GM18517 (cell line): ENCODE measurements at regions not wholly inside any gene's neighbourhood (a gene's known extent, or its start where the extent isn't known, plus 50 kb on each side); places are given as distances from the start of the nearest gene placed in this dataset.
"Not testable (repeated sequence)": the region's sequence is repeated elsewhere in the genome, so short reads cannot be mapped to it uniquely, and the experiment has no call there.

ENCODE experiments used
- ATAC-seq: cut with Tn5 transposase; IDR thresholded peaks from one replicate; pipeline ENCODE4 v1.9.1; 2021; ENCODE audit warnings: mild to moderate bottlenecking, moderate library complexity; ENCODE audit not compliant: unreplicated experiment

DNA sequence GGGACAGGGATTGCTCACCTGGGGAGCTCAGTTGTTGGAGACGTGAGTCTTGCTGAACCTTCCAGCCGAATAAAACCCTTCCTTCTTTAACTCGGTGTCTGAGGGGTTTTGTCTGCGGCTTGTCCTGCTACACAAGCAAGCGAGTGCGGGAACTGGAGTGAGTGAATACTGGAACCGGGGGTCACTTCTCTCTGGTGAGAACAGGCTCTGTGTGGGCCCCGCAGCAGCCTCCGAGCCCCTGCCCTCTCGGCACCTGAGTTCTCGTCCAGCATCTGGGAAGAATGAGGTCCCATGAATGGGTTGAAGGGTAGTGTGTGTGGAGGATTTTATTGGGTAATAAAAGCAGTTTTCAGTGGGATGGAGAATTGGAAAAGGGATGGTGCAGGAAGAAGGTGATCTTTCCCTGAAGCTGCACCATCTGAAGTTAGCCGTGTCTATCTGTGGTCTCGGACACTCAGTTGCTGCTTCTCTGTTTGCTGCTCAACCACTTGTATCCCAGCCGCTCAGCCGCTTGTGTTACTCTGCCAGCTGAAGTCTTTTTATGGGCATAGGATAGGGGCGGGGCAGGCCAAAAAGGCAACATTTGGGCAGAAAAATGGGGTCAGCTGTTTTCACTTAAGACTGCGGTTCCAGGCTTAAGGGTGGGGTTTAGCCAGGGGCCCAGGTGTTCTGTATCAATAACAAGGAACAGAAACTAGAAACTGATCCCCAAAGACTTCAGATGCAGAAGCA, 450.6 kb upstream of the CAMK1G start:
- no peak for ATAC-seq

DNA sequence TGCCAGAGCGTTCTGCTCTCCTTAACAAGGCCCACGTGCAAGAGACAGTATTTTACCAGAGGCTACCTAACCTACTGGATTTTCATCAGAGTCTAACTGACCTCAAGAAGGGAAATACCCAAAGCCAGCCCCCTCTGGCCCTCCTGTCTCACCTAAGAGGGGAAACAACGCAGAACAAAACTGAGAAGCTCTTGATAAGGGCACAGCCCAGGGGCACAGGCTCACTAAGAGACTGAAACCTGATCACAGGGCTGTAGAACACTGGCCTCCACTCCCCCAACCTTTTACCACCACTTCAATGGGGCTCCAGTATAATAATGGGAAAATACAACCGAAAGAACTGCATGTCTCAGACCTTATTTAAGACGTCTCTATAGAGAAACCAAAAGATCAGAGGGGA, 449.5 kb upstream of the CAMK1G start:
- ATAC-seq = peak; percentile 74

DNA sequence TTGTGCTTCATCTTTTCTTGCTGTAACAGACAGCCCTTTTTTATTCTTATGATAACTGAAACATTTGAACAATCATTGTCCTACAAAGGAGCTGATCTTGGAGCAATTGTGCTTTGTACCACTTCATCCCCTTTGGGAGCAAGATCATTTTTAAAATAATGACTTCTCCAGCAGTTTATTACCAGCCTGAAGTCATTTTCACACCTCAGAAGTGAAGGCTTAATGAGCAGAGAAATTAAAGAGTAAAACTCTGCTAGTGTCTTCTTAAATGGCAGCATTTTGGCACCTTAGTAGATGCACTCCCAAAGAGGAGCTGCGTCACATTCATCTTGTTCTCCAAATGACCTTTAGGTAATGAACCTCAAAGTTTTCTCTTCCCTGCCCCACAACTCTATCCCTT, 439.6 kb upstream of the CAMK1G start:
- ATAC-seq = no peak

DNA sequence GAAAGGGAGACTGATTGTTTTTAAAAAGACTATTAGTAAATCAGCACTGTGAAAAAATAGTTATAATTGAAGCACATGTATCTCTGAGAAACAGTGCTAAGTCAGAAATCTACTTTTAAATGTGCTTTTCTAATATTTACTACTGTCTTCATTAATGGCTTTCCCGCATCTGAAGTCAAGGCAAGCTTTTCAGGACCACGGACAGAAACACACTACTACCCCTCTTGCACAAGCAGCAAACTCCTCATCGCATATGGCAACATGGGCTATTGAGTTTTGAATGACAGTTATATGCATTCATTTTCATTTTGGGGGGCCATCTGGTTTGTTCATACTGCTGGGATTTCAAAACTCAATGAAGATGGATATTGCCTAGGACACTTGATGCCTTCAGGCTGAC, 433.4 kb upstream of the CAMK1G start:
- no peak for ATAC-seq

DNA sequence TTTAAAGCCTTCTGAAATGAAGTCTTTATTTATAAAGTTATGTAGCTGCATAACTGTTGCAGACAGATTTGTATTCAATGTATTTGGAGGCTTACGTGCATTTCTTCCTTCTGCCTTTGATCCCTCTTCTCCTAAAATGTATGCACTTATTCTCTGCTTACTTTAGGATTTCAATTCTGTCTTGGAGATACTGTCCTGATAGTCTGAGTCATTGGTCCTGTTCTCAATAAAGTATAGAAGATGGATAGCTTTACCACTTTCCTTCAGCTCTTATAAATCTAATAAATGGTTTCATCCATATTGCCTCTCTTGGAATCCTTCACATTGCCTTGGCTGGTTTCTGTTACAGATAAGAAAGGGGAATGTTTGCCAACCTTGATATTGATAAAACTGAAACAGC, 430.1 kb upstream of the CAMK1G start:
- no peak for ATAC-seq

DNA sequence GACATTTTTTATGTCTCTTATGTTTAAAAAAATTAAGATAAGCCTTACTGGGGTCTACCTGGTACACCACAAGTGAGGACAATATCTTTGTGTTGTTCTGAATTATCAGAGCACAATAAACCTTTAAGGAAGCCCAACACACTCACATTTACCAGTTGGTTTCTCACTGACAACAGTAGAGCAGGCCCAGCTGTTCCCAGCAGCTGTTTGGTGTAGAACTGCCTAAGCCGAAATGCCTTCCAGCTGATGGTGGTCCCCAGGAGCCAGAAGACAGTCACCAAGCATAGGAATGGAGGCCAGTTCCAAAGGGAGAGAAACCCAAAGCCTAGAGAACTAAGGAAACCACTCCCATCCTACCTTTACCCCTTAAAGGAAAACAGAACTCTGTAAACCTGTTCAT, 428.6 kb upstream of the CAMK1G start:
- no peak for ATAC-seq

DNA sequence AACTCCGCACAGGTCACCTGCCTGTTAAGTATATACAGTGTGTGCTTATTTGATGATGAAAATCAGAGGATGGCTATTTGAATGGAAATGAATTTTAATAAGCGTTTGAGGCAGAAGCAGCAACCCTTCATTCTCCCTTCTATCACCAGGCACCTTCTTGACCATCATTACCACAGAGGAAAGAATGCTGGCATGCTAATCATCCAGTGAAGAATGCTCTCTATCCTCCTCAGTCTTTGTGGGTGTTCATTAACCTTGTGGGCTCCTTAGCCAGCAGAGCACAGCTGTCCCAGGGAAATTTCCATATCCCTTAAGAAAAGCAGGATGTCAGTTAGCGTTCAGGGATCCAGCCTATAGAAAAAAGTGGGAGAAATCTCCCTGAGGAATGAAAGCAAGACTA, 428.0 kb upstream of the CAMK1G start:
- ATAC-seq = no peak

DNA sequence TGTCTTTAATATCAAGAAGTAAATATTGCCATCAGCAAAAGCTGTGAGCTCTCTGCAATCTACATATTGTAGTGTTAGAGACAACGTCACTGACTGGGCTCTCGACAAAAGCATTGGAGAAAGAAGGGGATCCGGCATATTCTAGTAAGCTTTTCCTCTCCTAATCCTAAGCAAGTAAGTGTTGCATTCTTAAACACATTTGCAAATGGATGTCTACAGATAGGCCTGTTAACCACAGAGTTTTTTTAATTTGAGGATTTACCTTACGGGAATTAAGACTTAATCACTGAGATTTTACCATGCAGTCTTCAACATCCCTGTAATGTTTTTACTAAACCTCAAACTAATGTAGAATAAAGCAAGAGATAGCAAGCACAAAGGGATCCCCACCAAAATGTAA, 426.5 kb upstream of the CAMK1G start:
- no peak for ATAC-seq

DNA sequence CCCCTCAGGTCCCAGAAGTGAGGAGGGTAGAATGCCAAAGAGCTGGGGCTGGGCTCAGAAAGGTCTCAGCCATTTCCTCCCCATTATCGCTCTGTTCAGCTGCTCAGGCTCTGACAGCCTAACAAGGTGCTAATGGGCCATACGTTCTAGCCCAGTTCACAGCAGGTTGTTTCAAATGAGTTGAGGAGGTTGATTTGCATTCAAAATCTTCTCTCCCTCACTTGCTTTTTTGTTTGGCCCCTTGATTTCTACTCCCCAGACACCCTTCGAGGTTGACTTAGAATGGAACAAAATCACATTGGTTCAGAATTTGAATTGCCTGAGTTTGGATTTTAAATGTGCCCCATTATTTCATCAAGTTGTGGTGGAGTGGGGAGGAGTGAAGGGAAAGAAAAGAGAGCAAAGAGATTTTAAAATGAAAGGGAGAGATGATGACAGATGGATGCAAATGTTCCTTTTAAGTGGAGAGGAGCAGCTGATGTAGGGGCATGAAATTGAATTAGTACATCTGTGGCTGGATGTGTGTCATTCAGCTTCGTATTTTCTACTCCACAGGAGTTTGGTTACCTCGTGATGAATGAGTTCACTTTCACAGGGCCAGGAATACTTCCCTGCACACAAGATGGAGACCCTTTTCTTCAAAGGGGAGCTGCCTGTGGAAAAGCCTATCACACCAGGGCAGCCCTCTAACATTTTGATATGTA, 425.8 kb upstream of the CAMK1G start:
- ATAC-seq = no peak

DNA sequence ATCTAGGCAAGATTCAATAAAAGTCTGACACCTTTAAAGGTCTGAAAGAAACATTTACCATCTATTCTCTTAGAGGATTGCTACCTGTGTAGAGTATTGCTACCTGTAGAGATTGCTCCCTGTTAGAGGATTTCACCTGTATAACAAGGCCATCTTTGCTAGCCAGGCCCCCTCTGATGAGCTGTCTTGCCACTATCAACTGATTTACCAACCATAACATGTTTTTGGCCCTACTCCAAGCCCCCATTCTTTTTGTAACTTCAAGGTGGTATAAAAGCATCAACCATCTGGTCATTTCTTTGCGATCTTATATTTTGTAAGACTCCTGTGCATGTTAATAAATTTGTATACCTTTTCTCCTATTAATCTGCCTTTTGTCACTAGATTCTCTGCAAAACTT, 424.7 kb upstream of the CAMK1G start:
- ATAC-seq = no peak

DNA sequence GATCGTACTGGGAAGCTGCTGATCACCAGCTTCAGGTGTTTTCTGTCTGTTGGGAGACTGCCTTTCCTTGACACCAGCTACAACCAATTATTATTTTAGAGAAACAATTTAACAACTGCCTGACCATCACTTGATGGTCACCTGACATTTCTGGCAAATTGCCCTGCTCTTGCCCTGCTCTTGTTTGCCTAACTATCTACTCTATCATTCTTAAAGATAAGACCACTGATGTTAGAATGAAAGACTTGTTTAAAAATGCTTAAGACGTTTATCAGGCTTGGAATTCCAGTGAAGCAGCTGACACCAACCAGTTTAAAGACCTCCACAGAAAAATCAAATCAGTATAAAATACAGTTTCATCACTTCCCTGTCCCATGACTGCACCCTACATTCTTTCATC, 423.3 kb upstream of the CAMK1G start:
- no peak for ATAC-seq

DNA sequence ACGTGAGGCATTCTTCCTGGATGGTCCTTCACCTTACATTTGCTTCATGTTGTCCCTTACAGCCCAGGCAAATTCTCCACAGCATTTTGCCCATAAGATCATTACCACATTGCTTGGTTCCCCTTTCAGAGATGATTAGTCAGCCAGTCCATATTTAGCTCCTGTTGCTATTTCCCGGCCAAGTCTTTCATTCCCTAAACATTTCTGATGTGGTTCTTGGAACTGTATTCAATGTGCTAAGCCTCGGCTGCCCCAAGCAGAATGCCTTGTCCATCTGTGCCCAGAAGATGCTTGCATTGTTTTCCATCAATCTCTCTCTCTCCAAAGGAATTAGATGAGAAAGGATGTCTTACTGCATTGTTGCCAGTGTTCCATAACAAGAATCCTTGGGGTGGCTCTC, 420.9 kb upstream of the CAMK1G start:
- ATAC-seq = no peak

DNA sequence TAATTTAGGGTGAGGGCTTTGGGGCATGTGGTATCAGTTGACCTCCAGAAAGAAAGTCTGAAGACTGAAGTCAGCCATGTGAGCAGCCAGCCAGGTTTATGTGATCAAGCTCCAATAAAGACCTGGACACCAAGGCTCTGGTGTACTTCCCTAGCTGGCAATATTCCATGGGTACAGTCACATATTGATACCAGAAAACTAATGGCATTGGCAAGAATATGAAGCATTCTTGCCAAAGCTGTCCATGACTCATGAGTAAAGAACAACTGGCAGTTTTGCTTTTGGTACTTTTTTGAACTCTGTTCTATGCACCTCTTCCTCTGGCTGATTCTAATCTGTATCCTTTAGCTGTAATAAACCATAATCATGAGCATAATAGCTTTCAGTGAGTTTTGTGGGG, 415.3 kb upstream of the CAMK1G start:
- ATAC-seq = no peak

DNA sequence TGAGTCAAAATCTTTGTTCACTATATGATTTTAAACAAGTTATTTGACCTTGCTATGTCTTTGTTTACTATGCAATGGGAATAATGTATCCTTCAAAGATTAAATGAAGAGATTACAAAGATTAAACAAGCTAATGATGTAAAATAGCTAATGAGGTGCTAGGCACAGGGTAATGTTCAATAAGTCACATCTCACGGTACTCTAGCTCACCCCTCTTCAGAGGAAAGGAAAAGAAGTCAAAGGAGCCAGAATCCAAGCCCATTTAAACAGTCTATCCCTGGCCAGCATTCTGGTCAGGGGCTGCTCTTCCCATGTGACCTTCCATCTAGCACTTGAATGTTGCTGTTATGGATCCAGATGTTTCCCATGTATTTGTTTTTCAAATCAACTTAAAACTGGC, 412.4 kb upstream of the CAMK1G start:
- no peak for ATAC-seq

DNA sequence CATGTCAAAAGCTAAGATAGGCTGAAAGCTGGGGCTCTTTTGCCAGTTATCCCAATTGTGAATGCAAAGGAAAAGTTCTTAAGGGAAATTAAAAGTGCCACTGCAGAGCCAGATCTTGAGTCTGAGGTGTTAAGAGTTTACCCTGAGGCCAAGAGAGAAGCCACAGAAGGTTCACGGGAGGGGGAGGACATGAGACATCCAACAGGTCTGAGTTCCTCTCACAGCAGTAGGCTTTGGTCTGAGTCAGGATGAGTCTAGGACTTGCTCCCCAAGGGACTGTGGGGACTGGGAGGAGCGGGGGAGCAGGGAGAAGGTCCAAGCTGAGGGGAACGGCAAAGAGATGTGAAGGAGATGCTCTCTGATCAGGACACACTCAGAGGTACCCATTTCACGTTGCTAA, 411.2 kb upstream of the CAMK1G start:
- no peak for ATAC-seq

DNA sequence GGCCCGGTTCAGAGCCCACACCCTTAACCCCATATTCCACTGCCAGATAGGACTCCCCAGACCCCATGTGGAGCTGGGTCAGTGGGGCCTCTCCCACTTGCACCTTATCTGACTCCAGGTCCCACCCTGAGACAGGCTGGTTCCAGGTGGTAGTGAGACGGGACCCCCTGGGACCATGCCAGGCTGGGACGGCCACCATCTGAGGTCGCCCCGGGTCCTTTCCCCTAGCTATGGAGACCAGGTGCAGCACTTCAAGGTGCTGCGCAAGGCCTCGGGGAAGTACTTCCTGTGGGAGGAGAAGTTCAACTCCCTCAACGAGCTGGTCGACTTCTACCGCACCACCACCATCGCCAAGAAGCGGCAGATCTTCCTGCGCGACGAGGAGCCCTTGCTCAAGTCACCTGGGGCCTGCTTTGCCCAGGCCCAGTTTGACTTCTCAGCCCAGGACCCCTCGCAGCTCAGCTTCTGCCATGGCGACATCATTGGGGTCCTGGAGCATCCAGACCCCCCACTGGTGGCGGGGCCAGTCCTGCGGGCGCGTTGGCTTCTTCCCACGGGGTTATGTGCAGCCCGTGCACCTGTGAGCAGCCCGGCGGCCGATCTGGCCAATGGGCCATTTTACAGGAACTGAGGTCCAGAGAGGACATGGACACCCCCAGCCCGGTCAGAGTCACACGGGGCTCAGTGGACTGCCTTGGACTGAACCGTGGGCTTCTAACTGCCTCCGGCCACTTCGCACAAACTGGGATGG, 410.5 kb upstream of the CAMK1G start:
- ATAC-seq = not testable (repeated sequence)

DNA sequence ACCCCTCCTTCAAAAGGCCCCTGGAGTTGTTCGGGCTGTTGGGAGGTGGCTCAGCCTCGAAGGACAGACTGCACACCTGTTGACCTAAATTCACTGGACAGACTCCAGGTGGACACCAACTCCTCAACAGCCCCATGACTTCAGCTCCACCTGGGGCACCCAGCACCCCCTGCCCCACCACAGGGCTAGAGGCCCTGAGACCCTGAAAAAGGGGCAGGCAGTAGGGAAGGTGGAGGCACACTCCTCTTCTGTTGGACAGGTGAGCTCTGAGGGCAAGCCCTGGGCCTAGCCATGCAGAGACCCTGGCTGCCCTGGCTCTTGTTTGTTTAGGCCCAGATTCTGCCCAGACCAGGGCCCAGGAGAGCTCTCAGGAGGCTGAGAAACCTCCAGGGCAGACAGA, 409.7 kb upstream of the CAMK1G start:
- ATAC-seq = not testable (repeated sequence)

DNA sequence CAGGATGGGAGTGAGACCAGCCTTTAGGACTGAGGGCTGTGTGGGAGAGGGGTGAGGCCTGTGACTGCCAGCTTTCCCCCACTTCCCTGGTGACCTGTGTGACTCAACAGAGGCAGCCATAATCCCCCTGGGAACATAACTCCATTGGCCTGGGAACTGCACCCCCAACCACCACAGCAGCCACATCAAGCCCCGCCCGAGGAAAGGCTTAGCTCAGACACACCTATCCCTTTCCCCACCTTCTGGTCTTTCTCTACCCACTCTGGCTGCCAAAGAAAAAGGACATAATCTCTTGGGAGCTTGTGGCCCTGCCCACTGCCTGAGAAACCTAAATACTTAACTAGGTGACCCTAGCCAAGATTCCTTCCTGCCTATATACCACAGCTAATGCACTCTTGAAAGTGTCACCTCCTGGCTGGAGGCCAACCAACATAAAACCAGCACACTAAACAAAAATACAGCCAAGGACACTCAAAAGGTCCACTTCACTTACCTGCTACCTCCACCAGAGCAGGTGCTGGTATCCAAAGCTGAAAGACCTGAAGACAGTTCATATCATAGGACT, 406.6 kb upstream of the CAMK1G start:
- ATAC-seq = no peak

DNA sequence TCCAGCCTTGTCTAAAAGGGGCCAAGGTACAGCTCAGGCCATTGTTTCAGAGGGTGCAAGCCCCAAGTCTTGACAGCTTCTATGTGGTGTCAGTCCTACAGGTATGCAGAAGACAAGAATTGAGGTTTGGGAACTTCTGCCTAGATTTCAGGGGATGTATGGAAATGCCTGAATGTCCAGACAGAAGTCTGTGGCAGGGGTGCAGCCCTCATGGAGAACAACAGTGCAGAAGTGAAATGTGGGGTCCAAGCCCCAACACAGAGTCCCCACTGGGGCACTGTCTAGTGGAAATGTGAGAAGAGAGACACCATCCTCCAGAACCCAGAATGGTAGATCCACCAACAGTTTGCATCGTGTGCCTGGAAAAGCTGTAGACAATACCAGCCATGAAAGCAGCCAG, 400.3 kb upstream of the CAMK1G start:
- no peak for ATAC-seq

DNA sequence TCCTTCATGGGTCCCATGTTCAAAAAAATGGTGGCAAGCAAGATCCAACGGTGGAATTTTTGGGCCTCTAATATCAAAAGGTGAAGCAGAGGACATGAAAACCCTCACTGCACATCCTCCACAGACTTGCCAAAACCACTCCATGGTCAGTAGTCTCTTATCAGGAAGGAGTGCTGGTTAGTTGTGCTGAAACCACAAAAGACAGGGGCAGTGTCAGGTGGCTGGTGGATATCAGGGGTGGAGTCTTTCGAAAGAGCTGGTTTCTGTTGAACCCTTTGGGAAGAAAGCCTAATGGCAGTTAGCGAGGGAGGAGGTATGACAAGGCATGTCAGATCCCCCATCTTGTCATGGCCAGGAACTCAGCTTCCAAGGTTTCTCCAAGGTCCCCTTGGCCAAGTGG, 395.9 kb upstream of the CAMK1G start:
- no peak for ATAC-seq

DNA sequence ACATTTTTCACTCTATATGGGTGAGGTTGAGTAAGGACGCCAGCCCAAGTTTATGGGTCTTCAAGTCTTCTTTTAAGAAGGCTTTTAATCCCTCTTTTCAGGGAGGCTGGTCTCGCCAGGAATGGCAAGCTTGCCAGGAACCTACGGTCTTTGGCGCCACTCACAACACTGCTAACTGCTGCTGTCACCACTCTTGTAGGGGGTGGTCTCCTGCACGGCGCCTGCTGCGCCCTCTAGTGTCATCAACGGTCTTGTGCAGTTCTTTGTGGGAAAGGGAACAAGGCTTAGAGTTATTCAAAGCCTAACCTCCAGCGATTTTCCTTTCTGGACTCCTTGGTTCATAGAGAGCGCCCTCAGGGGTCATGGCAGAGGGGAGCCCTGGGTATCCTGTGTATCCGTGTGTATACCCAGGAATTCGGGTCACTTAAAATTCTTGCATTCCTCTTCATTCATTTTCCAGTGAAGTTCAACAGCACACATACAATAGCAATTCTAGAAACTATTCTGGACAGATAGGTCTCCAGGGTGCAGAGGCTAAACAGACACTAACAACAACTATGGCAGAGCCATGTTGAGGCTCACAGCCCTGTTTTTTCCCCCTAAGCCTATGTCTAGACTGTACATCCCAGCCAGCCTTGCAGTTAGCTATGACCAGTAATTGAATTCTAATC, 392.8 kb upstream of the CAMK1G start:
- ATAC-seq = no peak
